Omental fat pad (tissue), 3 donors: ENCODE measurements at regions not wholly inside any gene's neighbourhood (a gene's known extent, or its start where the extent isn't known, plus 50 kb on each side); places are given as distances from the start of the nearest gene placed in this dataset.
"Not testable (repeated sequence)": the region's sequence is repeated elsewhere in the genome, so short reads cannot be mapped to it uniquely, and the experiment has no call there.

Experiments
- ATAC-seq: fragments of 150-250 bp; one replicate; pipeline ENCODE4 v1.9.1; 2016; ENCODE audit warnings: mild to moderate bottlenecking, moderate library complexity; ENCODE audit not compliant: low FRiP score
- DNase-seq: peaks from one replicate; pipeline ENCODE4 v3.0.0-alpha.2; 2019; ENCODE audit warnings: low spot score
- CTCF ChIP-seq, 3 donors: fragments of 450-650 bp; IDR thresholded peaks; one replicate each; pipeline ENCODE4 v1.5.1; 2016 to 2017; ENCODE audit warnings: antibody characterized with exemption in 3 of 3, mild to moderate bottlenecking in 3 of 3, moderate library complexity in 2 of 3

GRCh38 chrX:27336466-27337091 lies 126.6 kb downstream of the PPP4R3C start:
- DNase-seq = no peak
- TF ChIP-seq CTCF (IDR thresholded peaks at IDR 0.05) = no peak
- ATAC-seq = no peak

GRCh38 chrX:27321632-27322031 lies 141.5 kb downstream of the PPP4R3C start:
- TF ChIP-seq CTCF (IDR thresholded peaks at IDR 0.05) = no peak
- ATAC-seq (no peak), DNase-seq (no peak)

- TF ChIP-seq CTCF (IDR thresholded peaks at IDR 0.05) = no peak
- DNase-seq (no peak), ATAC-seq (no peak)
Measured at GRCh38 chrX:27309406-27309805, 153.7 kb downstream of the PPP4R3C start.

GRCh38 chrX:27307546-27307945 lies 155.6 kb downstream of the PPP4R3C start:
- DNase-seq = no peak
- ATAC-seq = no peak
- TF ChIP-seq CTCF (IDR thresholded peaks at IDR 0.05) = no peak

- not testable (repeated sequence) for DNase-seq, ATAC-seq
Measured at GRCh38 chrX:27292552-27292951, 170.6 kb downstream of the PPP4R3C start.

- no peak for TF ChIP-seq CTCF (IDR thresholded peaks at IDR 0.05)
- ATAC-seq (no peak), DNase-seq (no peak)
Measured at GRCh38 chrX:27276751-27277150, 186.4 kb downstream of the PPP4R3C start.

GRCh38 chrX:27254656-27255055 lies 208.5 kb downstream of the PPP4R3C start:
- no peak for ATAC-seq
- TF ChIP-seq CTCF (IDR thresholded peaks at IDR 0.05) = no peak
- DNase-seq = no peak
